GM21526 (cell line): ENCODE measurements at regions not wholly inside any gene's neighbourhood (a gene's known extent, or its start where the extent isn't known, plus 50 kb on each side); places are given as distances from the start of the nearest gene placed in this dataset.
"Not testable (repeated sequence)": the region's sequence is repeated elsewhere in the genome, so short reads cannot be mapped to it uniquely, and the experiment has no call there.

Experiments
- ATAC-seq: cut with Tn5 transposase; IDR thresholded peaks from one replicate; pipeline ENCODE4 v1.9.1; 2021; ENCODE audit warnings: moderate library complexity; ENCODE audit not compliant: unreplicated experiment, low FRiP score

DNA sequence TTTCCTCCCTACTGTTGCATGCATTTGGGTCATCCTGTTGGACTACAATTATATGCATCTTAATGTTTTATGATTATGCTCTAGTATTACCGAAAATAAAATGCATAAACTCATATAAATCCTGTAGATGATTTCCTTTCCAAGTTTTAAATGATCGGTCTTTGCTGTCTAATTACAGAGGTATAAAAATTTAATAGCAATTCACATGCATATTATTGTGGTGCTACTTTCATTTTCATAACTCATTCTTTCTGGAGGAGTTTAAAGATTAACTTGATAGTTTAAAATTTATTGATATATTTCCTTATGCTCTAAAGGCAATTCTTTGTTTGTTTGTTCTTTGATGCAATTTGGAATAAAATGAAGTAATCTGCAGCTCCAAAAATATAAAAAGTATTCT is 1475.1 kb downstream of the MAT2B start:
- no peak for ATAC-seq

DNA sequence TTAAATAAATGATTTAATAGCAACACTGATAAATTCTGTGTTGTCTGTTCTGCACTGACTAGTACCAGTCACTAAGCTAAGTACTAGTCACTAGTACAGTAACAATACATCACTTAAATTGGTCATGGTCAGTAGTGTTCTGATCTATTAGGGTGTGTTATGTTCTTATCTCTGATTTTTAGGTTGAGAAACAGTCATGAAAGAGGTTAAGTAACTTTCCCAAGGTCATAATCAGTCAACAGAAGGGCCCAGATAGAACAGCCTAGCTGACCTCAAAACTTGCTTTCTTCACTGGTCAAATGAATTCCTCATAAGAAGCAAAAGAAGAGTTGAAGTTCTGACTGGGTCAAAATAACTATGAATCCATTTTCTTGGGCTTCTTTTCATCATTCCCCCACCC is 1492.7 kb downstream of the MAT2B start:
- ATAC-seq: no peak

DNA sequence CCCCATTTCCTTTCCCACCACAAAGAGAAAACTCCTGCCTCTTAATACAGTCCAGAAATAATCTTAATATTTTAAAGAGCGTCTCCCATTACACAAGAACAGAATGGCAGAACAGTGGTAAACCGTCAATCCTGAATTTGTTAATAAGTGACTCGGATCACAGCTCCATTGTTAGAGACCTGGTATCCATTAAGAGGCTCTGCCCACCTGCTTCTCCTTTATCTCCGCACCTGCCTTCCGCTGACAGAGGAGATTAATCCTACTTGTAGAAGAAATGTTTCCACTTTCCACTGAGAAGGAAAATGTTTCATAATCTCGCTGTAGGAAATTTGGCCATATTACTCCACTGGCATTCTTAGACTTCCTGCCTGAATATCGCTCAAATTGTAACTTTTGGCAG is 1493.2 kb downstream of the MAT2B start:
- ATAC-seq: no peak

DNA sequence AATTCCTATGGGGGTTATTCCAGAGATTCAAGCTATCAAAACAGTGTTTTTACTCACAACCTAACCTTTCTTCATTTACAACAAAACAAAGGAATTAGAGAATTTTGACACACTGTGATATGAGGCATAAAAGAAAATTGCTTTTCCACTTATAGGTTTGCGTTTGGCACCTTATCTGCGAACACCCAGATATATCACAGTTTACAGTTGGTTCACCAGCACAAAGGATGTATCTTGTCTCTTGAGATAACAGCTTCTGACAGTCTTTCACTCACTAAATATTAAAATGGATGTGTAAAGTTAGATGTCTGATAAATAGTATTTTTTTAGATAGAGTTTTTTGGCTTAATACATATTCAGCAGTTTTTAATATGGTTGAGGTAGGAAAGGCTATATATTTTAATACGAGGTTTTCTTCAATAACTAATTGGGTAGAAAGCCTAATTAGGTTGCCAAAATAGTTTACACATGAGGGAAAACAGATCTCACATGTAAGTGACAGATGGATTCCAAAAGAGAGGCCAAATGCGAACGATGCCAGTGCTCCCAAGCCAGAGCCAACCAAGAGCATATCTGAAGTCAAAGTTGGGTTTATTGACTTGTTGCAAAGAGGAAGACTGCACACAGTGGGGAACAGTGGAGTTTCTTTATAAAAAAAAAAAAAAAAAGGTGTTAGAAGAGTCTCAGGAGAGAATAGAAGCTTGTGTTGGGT is 1495.2 kb downstream of the MAT2B start:
- ATAC-seq: no peak

DNA sequence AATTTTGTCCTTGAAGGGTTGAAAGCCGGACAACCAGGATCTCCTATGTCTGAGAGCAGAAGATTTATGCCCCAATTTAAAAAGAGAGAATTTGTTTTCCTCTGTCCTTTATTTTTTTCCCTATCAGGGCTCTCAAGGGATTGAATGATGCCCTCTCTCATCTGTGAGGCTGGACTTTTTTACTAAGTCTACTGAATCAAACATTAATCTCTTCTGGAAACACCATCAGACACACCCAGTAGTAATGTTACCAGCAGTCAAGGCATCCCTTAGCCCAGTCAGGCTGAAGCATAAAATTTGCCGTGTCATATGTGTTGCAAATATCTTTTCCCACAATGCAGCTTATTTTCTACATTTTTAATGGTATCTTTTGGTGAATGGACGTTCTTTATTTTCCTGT is 1497.9 kb downstream of the MAT2B start:
- ATAC-seq: no peak

DNA sequence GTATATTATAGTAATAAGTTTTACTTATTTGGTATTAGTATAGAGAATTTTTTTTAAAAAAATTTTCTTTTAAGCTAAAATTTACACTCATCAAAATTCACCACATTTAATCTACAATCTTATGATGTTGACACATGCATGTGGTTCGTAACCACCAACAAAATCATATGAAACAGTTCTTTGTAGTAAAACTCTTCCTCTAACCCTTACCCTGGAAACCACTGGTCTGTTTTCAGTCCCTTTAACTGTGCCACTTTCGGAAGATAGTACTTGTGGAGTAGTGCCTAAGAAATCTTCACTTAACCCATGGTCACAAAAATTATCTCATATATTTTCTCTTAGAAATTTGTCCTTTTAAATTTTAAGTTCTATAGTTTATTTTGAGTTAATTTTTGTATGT is 1498.8 kb downstream of the MAT2B start:
- no peak for ATAC-seq

DNA sequence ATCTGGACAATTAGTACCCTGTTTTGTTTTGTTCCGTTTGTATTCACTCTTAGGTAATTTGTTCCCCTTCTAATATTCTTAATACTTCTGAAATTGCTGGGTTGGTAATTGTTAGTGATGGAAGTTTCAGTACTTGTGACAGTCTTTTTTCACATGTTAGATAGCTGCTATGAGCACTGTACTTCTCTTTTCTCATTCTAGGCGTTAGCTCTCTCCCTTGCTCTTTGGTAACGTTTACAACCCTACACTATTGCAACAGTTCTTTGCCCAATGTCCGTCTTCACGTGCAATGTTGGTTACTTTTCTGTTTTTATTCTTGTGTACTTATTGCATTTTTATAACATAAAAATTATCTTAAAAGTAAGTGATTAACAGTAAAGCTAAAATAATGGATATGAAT is 1509.0 kb downstream of the MAT2B start:
- ATAC-seq: no peak

DNA sequence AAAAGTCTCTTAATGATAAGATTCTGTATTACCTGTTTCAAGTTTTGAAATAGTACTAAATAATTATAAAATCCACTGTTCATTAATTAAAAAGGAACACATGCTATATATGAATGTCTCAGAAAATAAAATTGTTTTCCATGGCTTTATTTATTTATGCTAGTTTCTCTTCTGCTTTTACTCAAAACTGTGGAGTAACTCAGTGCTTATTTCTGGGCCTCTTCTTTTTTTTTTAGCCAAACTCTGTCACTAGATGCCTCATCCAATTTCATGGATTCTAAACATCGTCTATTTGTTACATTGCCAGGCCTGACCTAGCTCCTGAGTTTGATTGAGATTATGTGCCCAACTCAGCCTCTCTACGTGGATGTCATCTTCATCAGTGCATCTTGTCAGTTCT is 1509.7 kb downstream of the MAT2B start:
- no peak for ATAC-seq

DNA sequence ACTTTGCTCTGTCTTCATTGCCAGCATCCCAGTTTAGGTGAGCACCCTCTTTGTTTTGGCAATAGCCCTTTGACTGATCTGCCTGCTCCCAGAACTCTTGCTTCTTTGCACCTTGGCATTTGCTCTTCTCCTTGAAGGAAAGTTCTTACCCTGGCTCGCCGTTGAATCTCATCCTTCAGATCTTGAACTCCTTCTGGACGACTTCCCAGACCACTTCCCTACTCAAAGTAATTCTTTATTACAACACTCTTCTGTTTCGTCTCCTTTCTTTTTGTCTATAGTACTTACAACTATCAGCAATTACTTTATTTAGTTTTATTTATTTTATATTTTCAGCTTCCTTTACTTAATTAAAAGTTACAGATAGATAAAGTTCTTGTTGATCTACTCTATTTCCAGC is 1510.1 kb downstream of the MAT2B start:
- ATAC-seq: no peak

DNA sequence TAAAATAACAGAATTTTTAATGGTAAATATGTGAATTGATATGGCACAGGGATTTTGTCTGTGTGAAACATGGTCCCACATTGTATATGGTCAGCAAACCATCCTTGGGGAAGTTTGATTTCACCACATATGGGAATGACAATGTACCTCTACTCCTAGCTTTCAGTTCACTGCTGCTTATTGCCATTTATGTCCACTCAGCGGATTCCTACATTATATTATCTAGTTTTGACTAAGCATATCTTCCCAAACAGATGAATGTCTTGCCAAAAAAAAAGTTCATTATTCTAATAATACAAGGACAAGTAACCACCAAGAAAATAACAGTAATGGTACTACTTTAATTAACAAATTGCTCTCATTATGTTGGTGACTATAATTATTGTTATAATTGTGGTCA is 1521.6 kb downstream of the MAT2B start:
- no peak for ATAC-seq

DNA sequence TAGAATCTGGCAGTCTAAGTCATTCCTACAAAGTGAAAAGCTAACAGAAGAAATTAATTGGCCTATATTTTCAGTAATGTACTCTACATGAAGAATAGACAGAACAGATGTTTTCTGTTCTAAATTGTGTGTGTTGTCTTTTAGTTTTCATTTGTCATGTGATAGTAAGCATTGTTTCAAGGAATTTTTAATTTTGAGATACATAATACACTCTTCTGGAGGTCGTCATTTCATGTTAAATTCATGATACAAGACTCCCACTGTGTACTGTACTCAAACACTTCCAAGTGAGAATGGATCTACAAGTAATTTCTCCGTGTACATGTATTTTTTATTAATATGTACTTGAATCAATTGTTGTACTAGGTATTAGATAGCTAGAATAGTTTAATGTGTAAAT is 1522.9 kb downstream of the MAT2B start:
- no peak for ATAC-seq

DNA sequence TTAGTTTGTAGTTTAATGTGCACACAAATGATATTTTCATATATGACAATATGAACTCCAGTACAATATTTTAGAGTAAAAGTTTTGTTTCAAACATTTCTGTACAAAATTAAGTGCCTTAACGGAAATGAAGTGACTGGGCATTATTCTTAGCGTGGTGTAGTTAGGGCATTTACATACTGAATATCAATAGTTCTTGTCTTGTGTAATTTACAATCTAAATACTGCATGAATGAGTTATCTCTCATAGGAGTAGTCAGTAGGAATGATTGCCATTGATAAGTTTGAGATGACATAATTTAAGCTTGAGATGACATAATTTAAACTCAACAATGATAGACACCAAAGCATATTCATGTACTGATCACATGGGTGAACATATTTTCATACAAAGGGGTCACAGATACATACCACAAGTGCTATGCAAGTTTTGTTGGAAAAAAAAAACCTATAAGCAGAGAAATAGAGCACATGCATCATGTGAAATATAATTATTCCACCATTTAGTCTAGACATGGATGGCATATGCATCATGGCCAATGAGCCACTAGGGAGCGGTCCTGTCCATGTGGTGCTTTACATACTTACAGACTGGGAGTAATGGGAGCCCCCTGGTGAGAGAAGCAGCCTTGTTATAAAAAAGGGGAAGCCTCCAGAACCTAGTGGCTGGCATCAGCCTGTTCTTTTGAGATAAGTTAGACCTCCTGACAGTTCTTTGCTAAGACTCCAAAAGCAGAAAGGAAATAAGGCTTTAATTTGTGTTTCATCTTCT is 1523.9 kb downstream of the MAT2B start:
- no peak for ATAC-seq

DNA sequence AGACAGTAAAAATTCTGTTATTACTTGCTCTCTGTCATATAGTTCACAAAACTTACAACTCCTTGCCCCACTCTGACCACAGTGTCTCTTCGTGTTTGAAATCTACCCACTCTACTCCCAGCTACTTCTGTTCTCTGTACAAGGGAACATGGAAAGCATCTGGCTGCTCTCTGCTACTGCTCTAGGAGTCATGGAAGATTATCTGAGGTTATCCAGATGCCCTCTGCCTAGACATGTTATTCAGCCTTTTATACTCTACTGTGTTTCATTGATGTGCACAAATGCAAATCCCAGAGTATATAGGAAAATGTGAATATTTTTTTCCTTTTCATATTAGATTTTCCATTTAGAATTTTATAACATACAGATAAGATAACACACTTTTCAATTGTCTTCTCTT is 1525.6 kb downstream of the MAT2B start:
- ATAC-seq: no peak

DNA sequence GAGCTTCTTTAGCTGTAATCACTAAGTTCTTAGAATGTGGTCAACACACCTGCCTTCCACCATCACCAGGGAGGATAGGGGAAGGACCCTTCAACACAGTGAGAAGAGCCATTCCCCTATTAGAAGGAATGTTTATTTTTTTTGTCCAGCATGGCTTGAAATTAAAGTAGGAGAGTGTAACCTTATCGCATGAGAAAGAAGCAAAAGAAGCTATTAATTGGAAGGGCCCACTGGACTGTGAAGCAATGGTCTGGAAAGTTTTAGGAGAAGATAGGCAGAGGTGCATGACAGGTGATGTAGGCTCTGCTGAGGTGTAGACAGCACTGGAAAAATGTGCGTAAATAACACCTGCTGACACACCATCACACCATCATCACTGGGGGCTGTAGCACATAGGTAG is 1526.0 kb downstream of the MAT2B start:
- no peak for ATAC-seq

DNA sequence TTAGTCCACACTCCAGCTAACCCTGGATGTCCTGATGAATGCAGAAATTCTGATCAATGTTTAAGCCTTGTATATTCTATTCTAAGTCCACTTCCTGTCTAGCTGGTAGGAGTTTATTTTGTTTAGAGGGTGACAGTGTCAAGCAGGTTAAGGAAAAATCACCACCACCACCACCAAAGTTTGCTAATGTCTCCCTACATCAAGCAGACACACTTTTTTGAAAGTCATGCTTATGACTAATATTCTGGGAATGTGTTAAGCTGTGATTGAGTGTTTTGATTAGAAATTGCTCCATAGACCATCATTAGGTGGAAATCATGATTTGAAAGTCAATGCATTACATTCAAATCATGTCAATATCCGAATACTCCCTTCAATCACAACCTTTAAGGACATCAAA is 1530.1 kb downstream of the MAT2B start:
- no peak for ATAC-seq

DNA sequence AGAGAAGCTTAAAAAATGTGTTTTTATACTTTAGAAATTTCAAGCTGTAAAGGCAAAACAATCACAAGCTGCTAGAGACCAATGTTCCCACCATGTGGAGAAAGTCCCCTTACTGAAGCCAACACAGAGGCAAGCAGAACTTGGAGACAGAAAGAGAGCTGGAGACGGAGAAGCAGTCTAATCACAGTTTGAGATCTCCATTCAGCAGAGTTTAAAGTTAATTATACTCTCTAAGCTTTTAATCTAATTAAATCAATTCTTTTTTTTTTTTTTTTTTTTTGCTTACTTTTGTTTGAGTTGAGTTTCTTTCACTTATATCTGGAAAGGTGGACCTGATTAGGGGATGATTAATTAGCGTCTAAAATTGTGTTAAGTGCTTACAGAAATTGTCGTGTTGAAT is 1534.3 kb downstream of the MAT2B start:
- ATAC-seq: no peak

DNA sequence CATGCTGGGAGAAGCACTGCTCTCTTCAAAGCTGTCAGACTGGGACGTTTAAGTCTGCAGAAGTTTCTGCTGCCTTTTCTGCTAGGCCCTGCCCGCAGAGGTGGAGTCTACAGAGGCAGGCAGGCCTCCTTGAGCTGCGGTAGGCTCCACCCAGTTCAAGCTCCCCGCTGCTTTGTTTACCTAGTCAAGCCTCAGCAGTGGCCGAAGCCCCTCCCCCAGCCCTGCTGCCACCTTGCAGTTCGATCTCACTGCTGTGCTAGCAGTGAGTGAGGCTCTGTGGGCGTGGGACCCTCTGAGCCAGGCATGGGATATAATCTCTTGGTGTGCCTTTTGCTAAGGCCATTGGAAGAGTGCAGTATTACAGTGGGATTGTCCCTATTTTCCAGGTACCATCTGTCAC is 1540.5 kb downstream of the MAT2B start:
- ATAC-seq: not testable (repeated sequence)

DNA sequence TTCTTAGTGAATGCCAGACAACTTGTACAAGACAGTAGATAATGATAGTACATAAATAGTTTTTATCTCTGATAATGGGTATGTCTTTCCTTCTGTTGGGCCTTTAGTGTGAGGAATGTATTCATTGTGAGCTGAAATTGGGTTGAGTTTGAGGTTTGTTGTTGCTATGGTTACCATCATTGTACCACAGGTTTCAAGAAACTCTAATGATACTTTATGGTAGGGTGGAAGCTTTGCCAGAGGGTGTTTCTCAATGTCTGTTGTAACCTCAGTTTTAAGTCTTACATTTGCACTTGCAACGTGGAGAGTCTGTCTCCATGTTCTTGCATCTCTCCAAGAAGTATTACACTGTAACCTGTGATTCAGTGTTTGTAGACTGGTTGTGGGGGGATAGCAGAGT is 1550.1 kb downstream of the MAT2B start:
- ATAC-seq: no peak

DNA sequence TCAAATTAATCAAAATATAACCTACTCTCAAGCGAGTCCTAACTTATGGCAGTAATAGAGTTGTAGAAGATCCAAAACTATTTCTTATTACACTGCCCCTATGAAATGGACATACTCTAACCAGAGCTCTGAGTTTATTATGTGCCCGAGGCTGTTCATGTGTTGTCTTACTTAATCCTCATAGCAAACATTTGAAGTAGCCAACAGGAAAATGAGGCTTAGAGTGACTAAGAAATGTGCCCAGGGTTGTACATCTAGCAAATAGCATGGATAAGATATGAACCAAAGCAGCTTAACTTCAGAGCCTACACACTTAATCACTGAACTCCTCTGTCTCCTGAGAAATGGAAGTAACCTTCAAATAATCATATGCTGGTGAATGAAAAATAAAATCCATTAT is 1551.7 kb downstream of the MAT2B start:
- no peak for ATAC-seq

DNA sequence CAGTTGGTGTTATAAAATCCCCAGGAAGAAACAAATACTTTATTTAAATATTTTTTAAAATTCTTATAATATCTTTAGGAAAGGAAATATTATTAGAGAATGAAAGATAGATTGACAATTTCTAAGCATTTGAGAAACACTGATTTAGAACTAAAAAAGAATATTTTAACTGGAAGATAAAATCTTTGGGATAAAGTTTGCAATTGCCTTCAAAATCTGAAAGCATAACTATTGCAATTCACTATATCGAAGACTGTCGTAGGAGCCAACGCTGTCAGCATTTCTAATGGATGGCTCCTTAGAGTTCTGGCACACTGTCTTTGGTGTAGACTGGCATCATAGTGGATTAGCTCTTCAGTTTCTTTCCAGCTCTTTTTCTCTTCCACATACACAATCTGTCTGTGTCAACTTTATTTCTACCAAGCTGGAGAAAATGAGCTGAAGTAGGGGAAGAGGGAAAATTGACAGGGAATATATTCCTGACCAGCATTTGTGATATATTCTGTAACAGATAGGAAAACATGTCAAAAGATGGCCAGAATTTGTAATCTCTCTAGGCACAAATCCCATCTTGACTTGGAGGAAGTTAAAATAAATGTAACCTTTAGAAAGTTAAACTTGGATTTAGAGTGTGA is 1561.4 kb downstream of the MAT2B start:
- ATAC-seq: no peak

DNA sequence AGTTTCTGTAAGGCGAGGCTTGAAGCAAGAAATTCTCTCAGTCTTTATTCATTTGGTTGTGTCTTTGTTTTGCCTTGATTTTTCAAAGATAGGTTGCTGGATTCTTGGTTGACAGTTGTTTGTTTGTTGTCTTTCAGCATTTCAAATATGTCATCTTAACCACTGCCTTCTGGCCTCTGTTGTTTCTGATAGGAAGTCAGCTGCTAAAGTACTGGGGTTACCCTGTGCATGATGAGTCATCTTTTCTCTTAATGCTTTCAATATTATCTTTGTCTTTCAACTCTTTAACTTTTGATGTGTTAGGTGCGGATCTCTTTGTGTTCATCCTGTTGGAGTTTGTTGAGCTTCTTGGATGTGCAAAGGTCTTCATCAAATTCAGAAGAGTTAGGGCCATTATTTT is 1571.3 kb downstream of the MAT2B start:
- ATAC-seq: no peak

DNA sequence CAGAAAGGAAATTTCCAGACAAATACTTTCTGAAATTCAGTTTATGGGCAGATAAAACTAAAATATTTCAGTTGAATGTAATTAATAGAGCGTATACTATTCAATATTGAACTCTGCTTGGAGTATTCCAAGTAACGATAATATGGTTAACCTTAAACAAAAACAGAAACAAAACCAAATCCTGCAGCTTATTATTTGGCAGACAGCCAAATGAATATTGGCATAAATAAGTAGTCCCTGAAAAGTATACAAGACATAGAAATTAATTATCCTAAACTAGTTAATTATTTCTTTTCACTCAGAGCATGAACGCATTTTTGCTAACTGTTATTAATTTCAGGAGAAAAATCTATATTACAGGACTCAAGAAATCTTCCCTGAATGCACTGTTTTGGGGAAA is 1574.0 kb downstream of the MAT2B start:
- ATAC-seq: no peak
